A673 (cell line): ENCODE measurements at regions not wholly inside any gene's neighbourhood (a gene's known extent, or its start where the extent isn't known, plus 50 kb on each side); places are given as distances from the start of the nearest gene placed in this dataset.

Experiments
- BruUV-seq: library from RNA; stranded (reverse); fragments of 400-500 nt; replicated peaks from 2 replicates; lab custom pipeline; 2021; lab: Mats Ljungman, UMichigan
- CTCF ChIA-PET: fragments of 300-600 bp; sonication (Branson Sonifier 250); formaldehyde crosslinking; loops from one replicate; lab custom pipeline; 2022; ENCODE audit warnings: antibody characterized with exemption; lab: Charles Lee
- POLR2A ChIA-PET: fragments of 300-600 bp; sonication (Branson Sonifier 250); formaldehyde crosslinking; loops from one replicate; lab custom pipeline; 2022; ENCODE audit warnings: antibody characterized with exemption; ENCODE audit not compliant: low non-redundant PET; lab: Charles Lee
- DNase-seq: peaks from one replicate; pipeline ENCODE4 v3.0.0-alpha.2; 2015; ENCODE audit warnings: low spot score
- H3K27ac ChIP-seq: fragments of 200-600 bp; sonication (generic); 2 replicates; pipeline ENCODE4 v1.5.1; 2016; ENCODE audit warnings: mixed run types, low read depth, mild to moderate bottlenecking, mixed read lengths, antibody characterized with exemption, low read length; ENCODE audit not compliant: poor library complexity, severe bottlenecking
- H3K27me3 ChIP-seq: fragments of 200-600 bp; sonication (generic); replicated peaks from 2 replicates; pipeline ENCODE4 v1.6.1; 2017; ENCODE audit warnings: mixed run types, low read depth, mild to moderate bottlenecking, mixed read lengths, antibody characterized with exemption, low read length; ENCODE audit not compliant: insufficient read depth, poor library complexity
- H3K36me3 ChIP-seq: fragments of 200-600 bp; sonication (generic); 2 replicates; pipeline ENCODE4 v1.6.1; 2016; ENCODE audit warnings: mixed run types, mild to moderate bottlenecking, mixed read lengths, antibody characterized with exemption, low read length; ENCODE audit not compliant: insufficient read depth, poor library complexity, severe bottlenecking
- H3K4me1 ChIP-seq: fragments of 200-600 bp; sonication (generic); 2 replicates; pipeline ENCODE4 v1.6.1; 2017; ENCODE audit warnings: mixed run types, mild to moderate bottlenecking, mixed read lengths, antibody characterized with exemption, low read length; ENCODE audit not compliant: insufficient read depth, poor library complexity, severe bottlenecking
- H3K4me3 ChIP-seq: fragments of 200-600 bp; sonication (generic); 2 replicates; pipeline ENCODE4 v1.5.1; 2016; ENCODE audit warnings: low read depth, mixed run types, mild to moderate bottlenecking, mixed read lengths, low read length; ENCODE audit not compliant: poor library complexity, severe bottlenecking
- H3K9me3 ChIP-seq: fragments of 200-600 bp; sonication (generic); 2 replicates; pipeline ENCODE4 v1.6.1; 2016; ENCODE audit warnings: mixed run types, low read depth, mild to moderate bottlenecking, mixed read lengths, antibody characterized with exemption, low read length; ENCODE audit not compliant: poor library complexity, severe bottlenecking
- CTCF ChIP-seq: fragments of 300-800, 200-600 bp; sonication (generic); conservative IDR thresholded peaks from 2 replicates; pipeline ENCODE4 v1.5.1; 2017; ENCODE audit warnings: low read depth, mild to moderate bottlenecking, antibody characterized with exemption, low read length, moderate library complexity, mixed read lengths
- EZH2 ChIP-seq: fragments of 200-600 bp; sonication (generic); IDR thresholded peaks from 2 replicates; pipeline ENCODE4 v1.6.1; 2017; ENCODE audit warnings: borderline replicate concordance, low read depth, mild to moderate bottlenecking, mixed read lengths, antibody characterized with exemption, low read length; ENCODE audit not compliant: poor library complexity, severe bottlenecking
- intact Hi-C: fragments of 100-400 bp; cut with micrococcal nuclease; formaldehyde crosslinking; loops from one replicate; pipeline ENCODE4 v1.10.0; 2022; ENCODE audit not compliant: unreplicated experiment

GRCh38 chr15:54810496-54810895 lies 386.2 kb downstream of the RSL24D1 start:
- Histone ChIP-seq H3K4me3 (no peak overlapping the region), H3K4me1 (no peaks in the 10 kb centered on the region), H3K9me3 (peaks cover 20% of the 10 kb centered on the region), H3K36me3 (no peaks in the 10 kb centered on the region), H3K27me3 (no peaks in the 10 kb centered on the region), H3K27ac (no peak overlapping the region)
- intact Hi-C loops, result no loop called here
- ChIA-PET POLR2A (no interaction called here), CTCF (no interaction called here)
- DNase-seq, result no peak
- no TSS peak for BruUV-seq
- TF ChIP-seq CTCF (no peak), EZH2 (no peak)

GRCh38 chr15:54810031-54810430 lies 386.7 kb downstream of the RSL24D1 start:
- ChIA-PET POLR2A (no interaction called here), CTCF (no interaction called here)
- Histone ChIP-seq H3K27ac (no peak overlapping the region), H3K36me3 (no peaks in the 10 kb centered on the region), H3K4me3 (no peak overlapping the region), H3K27me3 (no peaks in the 10 kb centered on the region), H3K4me1 (no peaks in the 10 kb centered on the region), H3K9me3 (peaks cover 20% of the 10 kb centered on the region)
- DNase-seq, result no peak
- TF ChIP-seq CTCF, result no peak
- TF ChIP-seq EZH2, result no peak
- BruUV-seq, result no TSS peak
- intact Hi-C loops, result no loop called here

GRCh38 chr15:54808321-54808720 lies 388.4 kb downstream of the RSL24D1 start:
- CTCF ChIA-PET, result no interaction called here
- POLR2A ChIA-PET, result no interaction called here
- no peaks in the 10 kb centered on the region for H3K36me3 ChIP-seq
- DNase-seq, result no peak
- H3K27ac ChIP-seq, result no peak overlapping the region
- H3K4me3 ChIP-seq, result no peak overlapping the region
- no peaks in the 10 kb centered on the region for H3K27me3 ChIP-seq
- no TSS peak for BruUV-seq
- no peak for TF ChIP-seq EZH2
- TF ChIP-seq CTCF, result no peak
- intact Hi-C loops, result no loop called here
- peaks cover 20% of the 10 kb centered on the region for H3K9me3 ChIP-seq
- no peaks in the 10 kb centered on the region for H3K4me1 ChIP-seq
